GM12892 (cell line): ENCODE measurements at regions not wholly inside any gene's neighbourhood (a gene's known extent, or its start where the extent isn't known, plus 50 kb on each side); places are given as distances from the start of the nearest gene placed in this dataset.

Experiments used
- DNase-seq: peaks from one replicate; pipeline ENCODE4 v3.0.0; 2011; ENCODE audit not compliant: insufficient read length
- FAIRE-seq: peaks from 2 replicates; lab custom pipeline; 2011; peaks lifted over from hg19 to GRCh38; lab: Jason Lieb, UNC
- POLR2A ChIP-seq: IDR thresholded peaks from 2 replicates; pipeline ENCODE4 v1.6.1; 2011; ENCODE audit warnings: low read depth, low read length, control low read depth
- POLR2AphosphoS5 ChIP-seq: IDR thresholded peaks from 2 replicates; pipeline ENCODE4 v1.6.1; 2011; ENCODE audit warnings: low read depth, low read length, control low read depth
- TAF1 ChIP-seq: IDR thresholded peaks from 2 replicates; pipeline ENCODE4 v1.6.1; 2011; ENCODE audit warnings: low read depth, mild to moderate bottlenecking, control low read depth, low read length, borderline replicate concordance

DNA sequence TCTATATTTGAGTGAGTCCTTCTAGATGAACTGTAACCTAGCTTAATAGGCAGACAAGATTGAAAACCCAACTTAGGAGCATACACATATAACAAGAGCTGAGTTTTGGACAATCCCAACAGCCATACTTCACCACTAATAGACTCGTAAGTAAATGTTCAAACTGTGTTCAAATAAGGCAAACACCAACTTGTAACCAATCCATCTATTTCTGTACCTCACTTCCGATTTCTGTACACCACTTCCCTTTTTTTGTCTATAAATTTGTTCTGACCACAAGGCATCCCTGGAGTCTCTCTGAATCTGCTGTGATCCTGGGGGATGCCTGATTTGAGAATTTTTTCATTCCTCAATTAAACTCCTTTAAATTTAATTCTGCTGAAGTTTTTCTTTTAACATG, 1149.1 kb upstream of the NRXN1 start:
- no peak for DNase-seq
- TF ChIP-seq TAF1, result no peak
- no peak for TF ChIP-seq POLR2A
- TF ChIP-seq POLR2AphosphoS5, result no peak
- no peak for FAIRE-seq

- DNase-seq (no peak), FAIRE-seq (no peak)
- no peak for TF ChIP-seq TAF1
Observed at GRCh38 chr2:52178845-52179244, 1146.9 kb upstream of the NRXN1 start.

- no peak for TF ChIP-seq POLR2AphosphoS5
- no peak for FAIRE-seq
- DNase-seq, result no peak
Observed at GRCh38 chr2:52145005-52145404, 1113.1 kb upstream of the NRXN1 start.

DNA sequence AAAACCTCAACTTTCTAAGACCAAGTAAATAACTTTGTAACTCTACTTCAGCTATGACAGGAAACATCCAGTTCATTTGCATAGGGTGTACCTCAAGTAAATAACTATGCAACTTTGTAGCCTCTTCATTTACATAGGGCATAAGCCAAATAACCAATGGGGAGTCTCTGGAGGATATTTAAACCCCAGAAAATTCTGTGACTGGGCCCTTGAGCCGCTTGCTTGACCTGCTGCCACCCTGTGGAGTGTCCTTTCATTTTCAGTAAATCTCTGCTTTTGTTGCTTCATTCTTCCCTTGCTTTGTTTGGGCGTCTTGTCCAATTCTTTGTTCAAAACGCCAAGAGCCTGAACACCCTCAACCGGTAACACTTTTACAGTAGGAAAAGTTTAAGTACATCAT, 1112.7 kb upstream of the NRXN1 start:
- no peak for TF ChIP-seq POLR2AphosphoS5
- no peak for TF ChIP-seq TAF1
- TF ChIP-seq POLR2A, result no peak
- no peak for FAIRE-seq
- DNase-seq, result no peak

DNA sequence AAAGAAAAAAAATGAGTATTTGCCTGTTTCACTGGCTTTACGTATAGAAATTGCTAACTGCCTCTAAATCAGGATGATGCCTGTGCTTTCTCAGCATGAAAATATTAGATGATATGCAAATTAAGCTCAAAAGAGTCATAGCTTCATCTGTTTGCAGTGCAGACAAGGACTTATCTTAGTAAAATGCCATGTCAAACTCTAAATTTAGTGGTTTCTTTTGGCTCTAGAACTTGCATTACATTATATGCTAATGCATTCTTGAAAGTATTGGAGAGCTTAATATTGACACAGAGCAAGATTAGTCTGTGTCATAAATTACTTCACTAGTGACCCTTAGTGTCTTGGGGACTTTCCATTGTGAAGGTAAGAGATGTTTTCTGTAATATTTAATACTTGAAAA, 1109.1 kb upstream of the NRXN1 start:
- FAIRE-seq, result no peak
- TF ChIP-seq POLR2A (no peak), TAF1 (no peak), POLR2AphosphoS5 (no peak)

GRCh38 chr2:52139241-52139640, 1107.3 kb upstream of the NRXN1 start:
- TF ChIP-seq POLR2AphosphoS5, result no peak
- TF ChIP-seq TAF1, result no peak
- TF ChIP-seq POLR2A, result no peak
- no peak for FAIRE-seq
- DNase-seq, result no peak

More for the DNA sequence above, 1109.1 kb upstream of the NRXN1 start:
- no peak for DNase-seq

- TF ChIP-seq TAF1 (no peak), POLR2AphosphoS5 (no peak), POLR2A (no peak)
- DNase-seq (no peak), FAIRE-seq (no peak)
Observed at GRCh38 chr2:52135235-52135634, 1103.3 kb upstream of the NRXN1 start.

DNA sequence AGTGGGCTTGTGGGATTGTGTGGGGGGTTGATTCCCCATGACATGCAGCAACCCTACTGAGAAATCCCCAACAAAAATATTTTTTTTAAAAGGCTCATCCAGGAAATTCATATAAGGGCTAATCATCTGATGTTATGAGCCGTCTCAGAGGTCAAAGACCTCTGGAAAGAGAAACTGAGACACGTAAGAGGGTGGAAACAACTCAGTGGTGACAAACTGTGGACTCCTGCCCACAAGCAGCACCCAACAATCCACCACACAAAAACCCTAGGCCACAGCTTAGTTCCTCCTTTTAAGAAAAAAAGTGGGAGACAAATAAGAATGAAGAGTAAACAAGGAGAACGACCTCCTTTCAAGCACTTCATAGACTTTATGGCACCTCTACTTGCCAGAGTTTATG, 1096.1 kb upstream of the NRXN1 start:
- no peak for DNase-seq
- FAIRE-seq, result no peak
- TF ChIP-seq TAF1 (no peak), POLR2AphosphoS5 (no peak), POLR2A (no peak)

GRCh38 chr2:52127527-52127926, 1095.6 kb upstream of the NRXN1 start:
- FAIRE-seq (no peak), DNase-seq (no peak)
- TF ChIP-seq POLR2A (no peak), POLR2AphosphoS5 (no peak), TAF1 (no peak)

GRCh38 chr2:52117299-52117698, 1085.4 kb upstream of the NRXN1 start:
- no peak for FAIRE-seq
- TF ChIP-seq TAF1 (no peak), POLR2A (no peak), POLR2AphosphoS5 (no peak)
- no peak for DNase-seq

DNA sequence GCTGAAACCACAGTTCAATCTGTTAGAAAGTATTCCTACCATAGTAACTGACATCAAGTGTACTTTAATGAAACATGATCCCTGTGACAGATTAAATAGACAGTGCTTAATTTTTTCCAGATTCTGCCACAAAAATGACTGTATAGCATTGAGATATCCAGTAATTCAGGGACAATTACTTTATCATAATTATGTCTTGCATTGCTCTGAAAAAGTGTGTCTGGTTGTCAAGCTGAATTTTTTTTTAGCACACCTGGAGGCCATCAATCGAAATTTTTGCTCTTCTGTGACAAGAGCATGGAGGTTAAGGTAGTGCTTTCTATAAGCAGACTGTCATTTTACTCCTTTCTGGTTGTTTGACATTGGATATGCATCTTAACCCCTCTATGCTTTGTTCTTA, 1083.8 kb upstream of the NRXN1 start:
- TF ChIP-seq POLR2AphosphoS5 (no peak), TAF1 (no peak), POLR2A (no peak)
- FAIRE-seq, result no peak
- no peak for DNase-seq

DNA sequence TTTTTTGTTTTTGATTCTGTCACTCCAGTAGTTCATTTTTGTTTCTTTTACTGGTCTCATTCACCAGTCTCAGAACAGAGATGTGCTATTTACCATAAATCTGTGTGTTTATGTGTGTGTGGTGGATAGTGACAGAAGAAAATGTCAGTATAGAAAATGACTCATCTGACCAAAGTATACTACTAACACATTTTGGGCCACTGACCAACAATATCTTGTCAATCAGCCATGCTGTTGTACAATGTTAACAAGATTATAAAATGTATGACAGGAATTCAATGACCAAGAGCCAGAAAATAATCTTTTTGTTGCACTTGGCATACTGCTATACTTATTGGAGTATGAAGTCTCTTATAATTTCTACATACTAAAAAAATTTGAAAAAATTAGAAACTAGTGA, 1081.4 kb upstream of the NRXN1 start:
- no peak for FAIRE-seq
- DNase-seq, result no peak

DNA sequence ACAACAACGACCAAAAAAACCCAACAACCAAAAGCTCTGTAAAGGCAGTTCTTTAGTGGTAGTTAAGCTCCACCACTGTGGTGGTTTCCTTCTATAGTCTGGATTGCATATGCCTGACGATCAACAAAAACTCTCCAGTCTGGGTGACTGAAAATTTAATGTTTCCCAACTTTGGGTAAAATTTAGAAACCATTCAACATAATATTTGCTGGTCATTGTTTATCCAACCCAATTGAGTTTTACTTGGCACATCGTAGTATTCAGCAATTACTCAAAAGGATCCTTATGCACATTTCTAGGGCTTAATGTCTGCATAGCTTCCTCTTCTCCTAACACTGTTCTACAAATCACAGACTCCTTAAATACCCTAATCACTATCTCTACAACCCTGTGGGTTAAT, 1080.2 kb upstream of the NRXN1 start:
- DNase-seq (no peak), FAIRE-seq (no peak)
- TF ChIP-seq TAF1 (no peak), POLR2A (no peak), POLR2AphosphoS5 (no peak)

More for the DNA sequence above, 1081.4 kb upstream of the NRXN1 start:
- TF ChIP-seq POLR2A, result no peak
- TF ChIP-seq POLR2AphosphoS5, result no peak
- TF ChIP-seq TAF1, result no peak

- DNase-seq (no peak), FAIRE-seq (no peak)
- TF ChIP-seq POLR2AphosphoS5 (no peak), TAF1 (no peak), POLR2A (no peak)
Observed at GRCh38 chr2:52107124-52107523, 1075.2 kb upstream of the NRXN1 start.
